Activated T-cell treated with anti-CD3 and anti-CD28 coated beads, Interleukin-2, amount 50 U/mL, for 4 hours (primary cell): ENCODE measurements at regions not wholly inside any gene's neighbourhood (a gene's known extent, or its start where the extent isn't known, plus 50 kb on each side); places are given as distances from the start of the nearest gene placed in this dataset.

Source experiments
- ATAC-seq, 2 donors: fragments of 200-7000 bp; cut with Tn5 transposase; one replicate each; pipeline ENCODE4 v1.10.0; 2021
- DNase-seq: peaks from one replicate; pipeline ENCODE4 v3.0.0-alpha.2; 2020
- H3K27me3 Mint-ChIP-seq: one replicate; pipeline ENCODE4 v1.8.0; 2021; ENCODE audit warnings: low read depth, mixed read lengths
- H3K36me3 Mint-ChIP-seq: one replicate; pipeline ENCODE4 v1.8.0; 2022; ENCODE audit warnings: mixed read lengths; ENCODE audit not compliant: insufficient read depth
- H3K4me1 Mint-ChIP-seq: one replicate; pipeline ENCODE4 v1.8.0; 2021; ENCODE audit warnings: low read depth, mixed read lengths
- H3K4me3 Mint-ChIP-seq: one replicate; pipeline ENCODE4 v1.8.0; 2021; ENCODE audit warnings: mild to moderate bottlenecking, moderate library complexity, mixed read lengths
- H3K9me3 Mint-ChIP-seq: one replicate; pipeline ENCODE4 v1.8.0; 2021; ENCODE audit warnings: mixed read lengths

GRCh38 chr22:27523711-27524110 lies 277.8 kb downstream of the MN1 start:
- ATAC-seq (no peak), DNase-seq (no peak)
- no peak overlapping the region for H3K4me3 Mint-ChIP-seq
- no peaks in the 10 kb centered on the region for H3K9me3 Mint-ChIP-seq
- no peaks in the 10 kb centered on the region for H3K27me3 Mint-ChIP-seq
- no peaks in the 10 kb centered on the region for H3K36me3 Mint-ChIP-seq
- H3K4me1 Mint-ChIP-seq = no peaks in the 10 kb centered on the region

GRCh38 chr22:27525711-27526110 lies 275.8 kb downstream of the MN1 start:
- Mint-ChIP-seq H3K4me3 (no peak overlapping the region), H3K9me3 (no peaks in the 10 kb centered on the region), H3K27me3 (no peaks in the 10 kb centered on the region), H3K36me3 (no peaks in the 10 kb centered on the region), H3K4me1 (no peaks in the 10 kb centered on the region)
- no peak for ATAC-seq
- no peak for DNase-seq

GRCh38 chr22:27526901-27527300 lies 274.7 kb downstream of the MN1 start:
- Mint-ChIP-seq H3K27me3 (no peaks in the 10 kb centered on the region), H3K4me1 (no peaks in the 10 kb centered on the region), H3K36me3 (no peaks in the 10 kb centered on the region), H3K4me3 (no peak overlapping the region), H3K9me3 (no peaks in the 10 kb centered on the region)
- no peak for ATAC-seq
- no peak for DNase-seq

- Mint-ChIP-seq H3K4me3 (no peak overlapping the region), H3K4me1 (no peaks in the 10 kb centered on the region), H3K9me3 (no peaks in the 10 kb centered on the region), H3K36me3 (no peaks in the 10 kb centered on the region), H3K27me3 (no peaks in the 10 kb centered on the region)
- DNase-seq (no peak), ATAC-seq (no peak)
These were observed 269.6 kb downstream of the MN1 start for GRCh38 chr22:27531782-27532530.

GRCh38 chr22:27533105-27533745 lies 268.3 kb downstream of the MN1 start:
- Mint-ChIP-seq H3K27me3 (peaks cover 4% of the 10 kb centered on the region), H3K36me3 (no peaks in the 10 kb centered on the region), H3K4me1 (no peaks in the 10 kb centered on the region), H3K9me3 (no peaks in the 10 kb centered on the region), H3K4me3 (no peak overlapping the region)
- ATAC-seq (no peak), DNase-seq (no peak)

GRCh38 chr22:27534720-27535125 lies 266.8 kb downstream of the MN1 start:
- ATAC-seq (no peak), DNase-seq (no peak)
- no peak overlapping the region for H3K4me3 Mint-ChIP-seq
- H3K9me3 Mint-ChIP-seq = no peaks in the 10 kb centered on the region
- H3K27me3 Mint-ChIP-seq = peaks cover 4% of the 10 kb centered on the region
- no peaks in the 10 kb centered on the region for H3K36me3 Mint-ChIP-seq
- H3K4me1 Mint-ChIP-seq = no peaks in the 10 kb centered on the region

GRCh38 chr22:27535452-27535851 lies 266.1 kb downstream of the MN1 start:
- ATAC-seq (no peak), DNase-seq (no peak)
- no peaks in the 10 kb centered on the region for H3K9me3 Mint-ChIP-seq
- H3K4me1 Mint-ChIP-seq = no peaks in the 10 kb centered on the region
- peaks cover 4% of the 10 kb centered on the region for H3K27me3 Mint-ChIP-seq
- H3K36me3 Mint-ChIP-seq = no peaks in the 10 kb centered on the region
- no peak overlapping the region for H3K4me3 Mint-ChIP-seq

GRCh38 chr22:27537501-27537900 lies 264.1 kb downstream of the MN1 start:
- H3K27me3 Mint-ChIP-seq = peaks cover 4% of the 10 kb centered on the region
- no peaks in the 10 kb centered on the region for H3K36me3 Mint-ChIP-seq
- no peaks in the 10 kb centered on the region for H3K4me1 Mint-ChIP-seq
- ATAC-seq = no peak
- no peaks in the 10 kb centered on the region for H3K9me3 Mint-ChIP-seq
- no peak overlapping the region for H3K4me3 Mint-ChIP-seq
- no peak for DNase-seq

GRCh38 chr22:27538666-27539065 lies 262.9 kb downstream of the MN1 start:
- no peak for DNase-seq
- Mint-ChIP-seq H3K9me3 (no peaks in the 10 kb centered on the region), H3K27me3 (peaks cover 5% of the 10 kb centered on the region), H3K4me1 (no peaks in the 10 kb centered on the region), H3K4me3 (no peak overlapping the region), H3K36me3 (no peaks in the 10 kb centered on the region)
- ATAC-seq = no peak

GRCh38 chr22:27540247-27540646 lies 261.3 kb downstream of the MN1 start:
- Mint-ChIP-seq H3K36me3 (no peaks in the 10 kb centered on the region), H3K4me3 (no peak overlapping the region), H3K9me3 (no peaks in the 10 kb centered on the region), H3K27me3 (peaks cover 7% of the 10 kb centered on the region), H3K4me1 (no peaks in the 10 kb centered on the region)
- DNase-seq = no peak
- no peak for ATAC-seq

GRCh38 chr22:27540656-27541396 lies 260.7 kb downstream of the MN1 start:
- no peak for ATAC-seq
- Mint-ChIP-seq H3K27me3 (peaks cover 13% of the 10 kb centered on the region), H3K4me3 (no peak overlapping the region)

GRCh38 chr22:27541836-27542235 lies 259.7 kb downstream of the MN1 start:
- ATAC-seq = no peak
- no peaks in the 10 kb centered on the region for H3K9me3 Mint-ChIP-seq
- H3K36me3 Mint-ChIP-seq = no peaks in the 10 kb centered on the region
- no peak overlapping the region for H3K4me3 Mint-ChIP-seq
- H3K4me1 Mint-ChIP-seq = no peaks in the 10 kb centered on the region
- peaks cover 16% of the 10 kb centered on the region for H3K27me3 Mint-ChIP-seq
- no peak for DNase-seq

More at GRCh38 chr22:27540656-27541396, 260.7 kb downstream of the MN1 start:
- Mint-ChIP-seq H3K36me3 (no peaks in the 10 kb centered on the region), H3K9me3 (no peaks in the 10 kb centered on the region), H3K4me1 (no peaks in the 10 kb centered on the region)
- DNase-seq = no peak

GRCh38 chr22:27542602-27543001 lies 259.0 kb downstream of the MN1 start:
- H3K9me3 Mint-ChIP-seq = no peaks in the 10 kb centered on the region
- no peak for DNase-seq
- H3K36me3 Mint-ChIP-seq = no peaks in the 10 kb centered on the region
- H3K4me1 Mint-ChIP-seq = no peaks in the 10 kb centered on the region
- H3K27me3 Mint-ChIP-seq = peaks cover 15% of the 10 kb centered on the region
- H3K4me3 Mint-ChIP-seq = no peak overlapping the region
- no peak for ATAC-seq

GRCh38 chr22:27543460-27543859 lies 258.1 kb downstream of the MN1 start:
- no peak overlapping the region for H3K4me3 Mint-ChIP-seq
- no peaks in the 10 kb centered on the region for H3K4me1 Mint-ChIP-seq
- peaks cover 14% of the 10 kb centered on the region for H3K27me3 Mint-ChIP-seq
- DNase-seq = no peak
- no peak for ATAC-seq
- no peaks in the 10 kb centered on the region for H3K9me3 Mint-ChIP-seq
- H3K36me3 Mint-ChIP-seq = no peaks in the 10 kb centered on the region

- H3K9me3 Mint-ChIP-seq = no peaks in the 10 kb centered on the region
- ATAC-seq (no peak), DNase-seq (no peak)
- no peak overlapping the region for H3K4me3 Mint-ChIP-seq
- no peaks in the 10 kb centered on the region for H3K4me1 Mint-ChIP-seq
- H3K27me3 Mint-ChIP-seq = peaks cover 14% of the 10 kb centered on the region
- no peaks in the 10 kb centered on the region for H3K36me3 Mint-ChIP-seq
These were observed 256.5 kb downstream of the MN1 start for GRCh38 chr22:27545085-27545484.
